Ovary (tissue), 7 donors: ENCODE measurements at regions not wholly inside any gene's neighbourhood (a gene's known extent, or its start where the extent isn't known, plus 50 kb on each side); places are given as distances from the start of the nearest gene placed in this dataset.

ENCODE experiments used
- DNase-seq, 5 donors: peaks; one replicate each; pipeline ENCODE4 v3.0.0-alpha.2; 2019 to 2020
- H3K27ac ChIP-seq, 2 donors: fragments of 200-600 bp; one replicate each; pipeline versions ENCODE4 v1.5.1 to v1.8.0; 2019 to 2022
- H3K27me3 ChIP-seq: fragments of 200-600 bp; one replicate; pipeline ENCODE4 v1.8.0; 2022
- H3K36me3 ChIP-seq: fragments of 200-600 bp; sonication (generic); one replicate; pipeline ENCODE4 v1.5.1; 2019
- H3K4me1 ChIP-seq: one replicate; pipeline ENCODE4 v1.8.1; 2013; ENCODE audit warnings: mild to moderate bottlenecking, moderate library complexity; ENCODE audit not compliant: insufficient read depth
- H3K4me3 ChIP-seq: fragments of 200-600 bp; sonication (generic); one replicate; pipeline ENCODE4 v1.5.1; 2017
- H3K9me3 ChIP-seq, 2 donors: fragments of 200-600 bp in 1 of 2; sonication (generic) in 1 of 2; one replicate each; pipeline versions ENCODE4 v1.5.1 to v1.8.1; 2013 to 2019; ENCODE audit warnings: mild to moderate bottlenecking in 1 of 2, moderate library complexity in 1 of 2
- EP300 ChIP-seq: sonication (generic); formaldehyde crosslinking; IDR thresholded peaks from one replicate; pipeline ENCODE4 v1.6.1; 2017; ENCODE audit warnings: antibody characterized with exemption
- POLR2A ChIP-seq: fragments of 450-650 bp; IDR thresholded peaks from one replicate; pipeline ENCODE4 v1.6.1; 2017; ENCODE audit warnings: antibody characterized with exemption, mild to moderate bottlenecking, moderate library complexity
- WGBS, 3 donors: extraction: QIAGEN DNeasy Blood & Tissue Kit in 1 of 3; methylation state at CpG; one replicate each; pipeline versions ENCODE4 v1.1.5 to v1.1.7; 2013 to 2017; 5-methylcytosine and 5-hydroxymethylcytosine counted together
- intact Hi-C, 4 donors: fragments of 100-400 bp; cut with DNase I; formaldehyde crosslinking; loops; one replicate each; pipeline versions ENCODE4 v1.11.0 to v1.15.1; 2022 to 2023
- TF ChIP-seq, protein P1 (sequence below), 3 donors: fragments of 450-650 bp in 2 of 3; fragments of 200-600 bp in 1 of 3; IDR thresholded peaks; one replicate each; pipeline versions ENCODE4 v1.5.1 to v1.8.0; 2016 to 2022; ENCODE audit warnings: antibody characterized with exemption in 3 of 3, mild to moderate bottlenecking in 1 of 3
- donor health status: DM: no; HTN: no; CAD: no; lungs with moderate emphysema.
- donor health status: DM: no; HTN: no; CAD: no.
- donor health status: Bipolar disorder and iron deficiency.
- donor health status: DM: no; HTN: no; CAD: no.
- donor health status: DM: yes; HTN: yes; CAD: no.

DNA sequence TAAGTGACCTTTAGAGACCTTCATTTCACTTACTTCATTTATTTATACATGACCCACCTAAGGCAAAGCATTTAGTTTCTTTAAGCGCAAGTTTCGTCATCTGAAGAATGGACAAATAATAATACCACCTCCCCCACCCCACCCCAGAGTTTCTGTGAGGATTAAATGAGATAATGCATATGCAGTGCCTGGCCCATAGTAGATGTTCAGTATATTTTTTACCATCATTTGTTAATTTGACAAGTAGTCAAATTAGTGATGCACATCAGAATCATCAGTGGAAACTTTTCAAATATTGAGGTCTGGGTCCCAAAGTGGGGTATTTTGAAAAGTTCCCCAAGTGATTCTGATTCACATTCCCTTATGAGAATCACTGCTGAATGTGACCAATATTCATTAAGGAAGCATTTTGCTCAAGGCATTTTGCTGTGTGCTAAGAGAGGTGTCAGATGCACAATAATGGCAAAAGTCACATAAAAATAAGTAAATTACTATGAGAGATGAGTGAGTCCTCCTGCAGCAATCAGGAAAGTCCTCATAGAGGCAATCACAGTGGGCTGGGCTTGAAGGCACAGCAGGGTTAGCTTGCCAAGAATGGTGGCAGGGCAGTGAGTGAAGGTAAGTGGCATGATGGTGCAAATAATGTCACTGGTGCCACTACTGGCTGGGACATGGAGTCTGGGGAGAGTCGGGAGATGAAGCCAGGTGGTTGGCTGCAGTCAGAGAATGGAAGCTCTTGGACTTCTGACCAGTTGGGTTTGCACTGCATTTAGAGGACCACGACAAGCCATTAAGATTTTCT is 244.1 kb downstream of the PTEN start:
- Histone ChIP-seq H3K4me1 (no peaks in the 10 kb centered on the region), H3K9me3 (no peaks in the 10 kb centered on the region), H3K27ac (no peak overlapping the region), H3K36me3 (no peaks in the 10 kb centered on the region), H3K4me3 (no peak overlapping the region), H3K27me3 (no peaks in the 10 kb centered on the region)
- TF ChIP-seq, protein P1, sequence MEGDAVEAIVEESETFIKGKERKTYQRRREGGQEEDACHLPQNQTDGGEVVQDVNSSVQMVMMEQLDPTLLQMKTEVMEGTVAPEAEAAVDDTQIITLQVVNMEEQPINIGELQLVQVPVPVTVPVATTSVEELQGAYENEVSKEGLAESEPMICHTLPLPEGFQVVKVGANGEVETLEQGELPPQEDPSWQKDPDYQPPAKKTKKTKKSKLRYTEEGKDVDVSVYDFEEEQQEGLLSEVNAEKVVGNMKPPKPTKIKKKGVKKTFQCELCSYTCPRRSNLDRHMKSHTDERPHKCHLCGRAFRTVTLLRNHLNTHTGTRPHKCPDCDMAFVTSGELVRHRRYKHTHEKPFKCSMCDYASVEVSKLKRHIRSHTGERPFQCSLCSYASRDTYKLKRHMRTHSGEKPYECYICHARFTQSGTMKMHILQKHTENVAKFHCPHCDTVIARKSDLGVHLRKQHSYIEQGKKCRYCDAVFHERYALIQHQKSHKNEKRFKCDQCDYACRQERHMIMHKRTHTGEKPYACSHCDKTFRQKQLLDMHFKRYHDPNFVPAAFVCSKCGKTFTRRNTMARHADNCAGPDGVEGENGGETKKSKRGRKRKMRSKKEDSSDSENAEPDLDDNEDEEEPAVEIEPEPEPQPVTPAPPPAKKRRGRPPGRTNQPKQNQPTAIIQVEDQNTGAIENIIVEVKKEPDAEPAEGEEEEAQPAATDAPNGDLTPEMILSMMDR (IDR thresholded peaks at IDR 0.05), result no peak
- TF ChIP-seq POLR2A (no peak), EP300 (no peak)
- WGBS, 3 donors, result 94 to 96% (median 96%) methylated on average over 4 of the region's 4 CpGs
- intact Hi-C loops, result no loop called here
- no peak for DNase-seq

DNA sequence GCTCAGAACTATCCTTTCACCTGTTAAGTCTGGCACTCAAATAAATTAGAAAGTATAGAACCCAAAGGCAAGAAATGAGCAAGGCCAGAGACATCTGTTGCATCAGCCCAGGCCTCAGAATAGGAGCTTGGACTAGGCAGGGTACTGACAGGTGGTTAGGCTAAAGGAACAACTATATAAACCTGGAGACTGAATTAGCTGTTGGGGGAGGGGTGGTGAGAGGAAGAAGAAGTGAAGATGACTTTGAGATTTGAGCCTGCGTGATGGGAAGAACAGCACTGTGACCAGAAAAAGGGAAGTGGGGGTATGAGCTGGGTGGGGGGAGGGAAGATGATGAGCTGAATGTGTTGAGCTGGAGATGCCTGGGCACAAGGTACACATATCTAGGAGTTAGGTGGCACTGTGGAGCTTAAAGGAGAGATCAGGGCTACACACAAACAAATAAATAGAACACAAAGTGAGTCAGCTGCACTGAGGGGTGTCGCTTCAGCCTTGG is 244.7 kb downstream of the PTEN start:
- no peak overlapping the region for H3K27ac ChIP-seq
- H3K27me3 ChIP-seq, result no peaks in the 10 kb centered on the region
- H3K9me3 ChIP-seq, result no peaks in the 10 kb centered on the region
- H3K36me3 ChIP-seq, result no peaks in the 10 kb centered on the region
- intact Hi-C loops, result no loop called here
- TF ChIP-seq POLR2A (no peak), EP300 (no peak)
- TF ChIP-seq, protein P1 (IDR thresholded peaks at IDR 0.05), result no peak
- 84 to 92% (median 91%) methylated on average over 2 of the region's 2 CpGs for WGBS, 3 donors
- DNase-seq, result no peak
- H3K4me1 ChIP-seq, result no peaks in the 10 kb centered on the region
- no peak overlapping the region for H3K4me3 ChIP-seq

DNA sequence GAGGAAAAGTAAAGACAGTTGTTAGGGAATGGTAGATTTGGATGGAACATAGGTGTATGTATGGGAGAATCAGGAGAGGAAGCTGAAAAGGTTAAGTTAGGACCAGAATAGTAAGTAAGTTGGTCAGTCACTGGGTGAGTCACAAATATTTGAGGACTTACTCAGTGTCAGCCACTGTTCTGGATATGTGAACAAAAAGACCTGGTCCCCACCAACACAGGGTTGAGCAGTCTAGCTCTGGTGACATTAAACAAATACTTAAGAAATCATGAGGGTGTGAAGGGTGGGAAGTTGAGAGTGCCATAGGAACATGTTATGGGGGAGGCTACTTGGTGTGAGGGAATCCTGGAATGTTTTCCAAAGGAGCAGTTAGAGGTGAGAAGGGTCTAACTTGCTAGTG is 246.9 kb downstream of the PTEN start:
- no peak overlapping the region for H3K27ac ChIP-seq
- intact Hi-C loops, result no loop called here

DNA sequence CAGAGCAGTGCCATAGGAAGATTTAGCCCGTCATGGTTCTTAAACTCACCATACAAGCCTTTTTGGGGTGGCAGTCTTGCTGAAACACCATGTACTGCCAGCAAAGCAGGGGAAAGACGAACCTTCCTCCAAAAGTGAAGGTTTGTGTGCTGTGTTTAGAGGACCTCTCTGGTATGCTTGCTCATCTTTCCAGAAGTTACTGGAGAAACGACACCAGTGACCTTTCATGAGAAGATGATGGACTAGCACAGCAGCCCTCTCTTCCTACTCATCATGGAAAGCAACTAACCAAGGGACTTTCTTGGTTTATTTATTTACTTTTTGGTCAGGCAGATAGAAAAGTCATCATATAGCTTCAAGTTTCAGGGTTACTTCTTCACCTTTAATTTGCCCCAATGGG is 247.4 kb downstream of the PTEN start:
- Histone ChIP-seq H3K27me3 (no peaks in the 10 kb centered on the region), H3K4me1 (no peaks in the 10 kb centered on the region), H3K9me3 (no peaks in the 10 kb centered on the region), H3K27ac (no peak overlapping the region), H3K4me3 (no peak overlapping the region), H3K36me3 (no peaks in the 10 kb centered on the region)
- WGBS, 3 donors, result 82 to 88% (median 83%) methylated on average over 3 of the region's 3 CpGs
- intact Hi-C loops, result no loop called here
- no peak for TF ChIP-seq EP300
- TF ChIP-seq, protein P1 (IDR thresholded peaks at IDR 0.05), result no peak
- no peak for TF ChIP-seq POLR2A
- DNase-seq, result no peak

More for the DNA sequence above, 246.9 kb downstream of the PTEN start:
- Histone ChIP-seq H3K9me3 (no peaks in the 10 kb centered on the region), H3K4me3 (no peak overlapping the region), H3K36me3 (no peaks in the 10 kb centered on the region), H3K4me1 (no peaks in the 10 kb centered on the region), H3K27me3 (no peaks in the 10 kb centered on the region)
- no peak for DNase-seq
- TF ChIP-seq, protein P1 (IDR thresholded peaks at IDR 0.05), result no peak
- no peak for TF ChIP-seq POLR2A
- TF ChIP-seq EP300, result no peak
